Adrenal gland (tissue), 9 donors: ENCODE measurements at regions not wholly inside any gene's neighbourhood (a gene's known extent, or its start where the extent isn't known, plus 50 kb on each side); places are given as distances from the start of the nearest gene placed in this dataset.
A peak's percentile ranks its signal among the peaks of the same experiment; 100 is the strongest.

Experiments used
- DNase-seq, 7 donors: peaks; one replicate each; pipeline ENCODE4 v3.0.0-alpha.2; 2019 to 2020
- H3K27ac ChIP-seq, 5 donors: fragments of 200-600 bp; sonication (generic) in 4 of 5; 1 replicate in 3 of 5; 2 replicates in 2 of 5; pipeline versions ENCODE4 v1.5.1 to v1.8.0; 2016 to 2020; ENCODE audit warnings: mild to moderate bottlenecking in 1 of 5
- H3K27me3 ChIP-seq: fragments of 200-600 bp; 2 replicates; pipeline ENCODE4 v1.8.0; 2021
- H3K36me3 ChIP-seq, 2 donors: fragments of 200-600 bp; replicated peaks in 1 of 2; 1 replicate in 1 of 2; 2 replicates in 1 of 2; pipeline versions ENCODE4 v1.5.1 to v1.8.0; 2018 to 2022
- H3K4me1 ChIP-seq, 2 donors: fragments of 200-600 bp; replicated peaks in 1 of 2; 1 replicate in 1 of 2; 2 replicates in 1 of 2; pipeline versions ENCODE4 v1.5.1 to v1.8.0; 2018 to 2021
- H3K4me3 ChIP-seq, 4 donors: fragments of 200-600 bp; sonication (generic) in 3 of 4; one replicate each; pipeline ENCODE4 v1.5.1; 2016 to 2018
- H3K9me3 ChIP-seq, 3 donors: fragments of 200-600 bp; sonication (generic) in 1 of 3; replicated peaks in 1 of 3; 1 replicate in 2 of 3; 2 replicates in 1 of 3; pipeline versions ENCODE4 v1.5.1 to v1.8.0; 2016 to 2021
- POLR2A ChIP-seq, 2 donors: fragments of 450-650 bp; IDR thresholded peaks; one replicate each; pipeline ENCODE4 v1.6.1; 2017; ENCODE audit warnings: antibody characterized with exemption in 2 of 2, mild to moderate bottlenecking in 2 of 2, moderate library complexity in 1 of 2
- WGBS, 4 donors: extraction: QIAGEN DNeasy Blood & Tissue Kit in 2 of 4; methylation state at CpG; one replicate each; pipeline versions ENCODE4 v1.1.5 to v1.1.7; 2013 to 2017; 5-methylcytosine and 5-hydroxymethylcytosine counted together
- intact Hi-C, 2 donors: fragments of 100-400 bp; cut with DNase I; formaldehyde crosslinking; loops; one replicate each; pipeline versions ENCODE4 v1.14.1 to v1.15.0; 2022 to 2023
- TF ChIP-seq, protein P1 (sequence below), 6 experiments: fragments of 450-650 bp in 4 of 6; fragments of 200-600 bp in 2 of 6; sonication (generic) in 1 of 6; IDR thresholded peaks; 1 replicate in 5 of 6; 2 replicates in 1 of 6; pipeline versions ENCODE4 v1.5.1 to v1.8.0; 2016 to 2021; ENCODE audit warnings: antibody characterized with exemption in 6 of 6, mild to moderate bottlenecking in 2 of 6, moderate library complexity in 1 of 6
- donor health status: healthy with polysubstance abuse.
- donor health status: Bipolar disorder and iron deficiency.
- donor health status: DM: yes; HTN: yes; CAD: no.
- donor health status: DM: no; HTN: no; CAD: no.
- donor health status: DM: no; HTN: no; CAD: no.

DNA sequence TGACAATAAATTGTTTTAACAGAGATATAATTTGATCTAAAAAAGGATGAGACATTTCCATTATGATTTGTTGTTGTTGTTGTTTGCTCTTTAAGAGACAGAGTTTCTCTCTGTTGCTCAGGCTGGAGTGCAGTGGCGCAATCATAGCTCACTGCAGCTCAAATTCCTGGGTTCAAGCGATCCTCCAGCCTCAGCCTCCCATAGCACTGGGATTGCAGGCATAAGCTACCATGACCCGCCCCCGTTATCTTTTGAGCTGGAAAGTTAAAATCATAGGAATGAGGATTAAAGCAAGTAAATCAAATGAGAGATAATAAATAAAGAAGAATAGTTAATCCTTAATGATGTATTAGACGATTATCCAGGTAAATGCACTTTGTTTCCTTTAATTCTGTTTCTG lies 224.4 kb upstream of the SMIM31 start:
- no peaks in the 10 kb centered on the region for H3K4me1 ChIP-seq
- no peaks in the 10 kb centered on the region for H3K36me3 ChIP-seq
- DNase-seq: no peak
- TF ChIP-seq, protein P1, sequence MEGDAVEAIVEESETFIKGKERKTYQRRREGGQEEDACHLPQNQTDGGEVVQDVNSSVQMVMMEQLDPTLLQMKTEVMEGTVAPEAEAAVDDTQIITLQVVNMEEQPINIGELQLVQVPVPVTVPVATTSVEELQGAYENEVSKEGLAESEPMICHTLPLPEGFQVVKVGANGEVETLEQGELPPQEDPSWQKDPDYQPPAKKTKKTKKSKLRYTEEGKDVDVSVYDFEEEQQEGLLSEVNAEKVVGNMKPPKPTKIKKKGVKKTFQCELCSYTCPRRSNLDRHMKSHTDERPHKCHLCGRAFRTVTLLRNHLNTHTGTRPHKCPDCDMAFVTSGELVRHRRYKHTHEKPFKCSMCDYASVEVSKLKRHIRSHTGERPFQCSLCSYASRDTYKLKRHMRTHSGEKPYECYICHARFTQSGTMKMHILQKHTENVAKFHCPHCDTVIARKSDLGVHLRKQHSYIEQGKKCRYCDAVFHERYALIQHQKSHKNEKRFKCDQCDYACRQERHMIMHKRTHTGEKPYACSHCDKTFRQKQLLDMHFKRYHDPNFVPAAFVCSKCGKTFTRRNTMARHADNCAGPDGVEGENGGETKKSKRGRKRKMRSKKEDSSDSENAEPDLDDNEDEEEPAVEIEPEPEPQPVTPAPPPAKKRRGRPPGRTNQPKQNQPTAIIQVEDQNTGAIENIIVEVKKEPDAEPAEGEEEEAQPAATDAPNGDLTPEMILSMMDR (IDR thresholded peaks at IDR 0.05): no peak
- TF ChIP-seq POLR2A (IDR thresholded peaks at IDR 0.05): no peak
- no peaks in the 10 kb centered on the region for H3K27me3 ChIP-seq
- no peak overlapping the region for H3K4me3 ChIP-seq
- 81 to 87% (median 82%) methylated on average over 5 of the region's 5 CpGs for WGBS, 4 donors
- intact Hi-C loops: no loop called here
- no peaks in the 10 kb centered on the region for H3K9me3 ChIP-seq
- H3K27ac ChIP-seq: no peak overlapping the region

DNA sequence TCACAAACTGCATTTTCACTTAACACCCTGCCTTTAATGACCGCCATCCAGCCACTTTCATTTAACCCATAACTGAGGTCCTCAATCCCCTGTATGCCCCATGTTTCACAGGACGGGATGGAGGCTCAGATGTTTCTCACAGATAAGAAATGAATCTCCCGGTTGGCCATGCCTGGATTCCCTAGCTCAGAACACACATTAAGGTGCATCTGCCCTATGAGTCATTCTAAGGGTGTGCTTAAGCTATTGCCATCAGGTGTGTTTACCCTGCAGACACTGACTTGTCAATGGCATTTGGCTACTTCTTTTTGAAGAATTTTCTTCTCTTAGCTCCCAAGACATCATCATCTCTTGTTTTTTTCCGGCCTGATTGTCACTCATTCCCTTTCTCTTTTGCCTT lies 222.6 kb upstream of the SMIM31 start:
- no peak for DNase-seq
- H3K9me3 ChIP-seq: no peaks in the 10 kb centered on the region
- no peaks in the 10 kb centered on the region for H3K36me3 ChIP-seq
- no peak overlapping the region for H3K4me3 ChIP-seq
- H3K4me1 ChIP-seq: no peaks in the 10 kb centered on the region
- H3K27ac ChIP-seq: no peak overlapping the region
- TF ChIP-seq, protein P1 (IDR thresholded peaks at IDR 0.05): no peak
- no peak for TF ChIP-seq POLR2A (IDR thresholded peaks at IDR 0.05)
- no peaks in the 10 kb centered on the region for H3K27me3 ChIP-seq
- intact Hi-C loops: no loop called here
- 67 to 75% (median 73%) methylated on average over 4 of the region's 4 CpGs for WGBS, 4 donors

DNA sequence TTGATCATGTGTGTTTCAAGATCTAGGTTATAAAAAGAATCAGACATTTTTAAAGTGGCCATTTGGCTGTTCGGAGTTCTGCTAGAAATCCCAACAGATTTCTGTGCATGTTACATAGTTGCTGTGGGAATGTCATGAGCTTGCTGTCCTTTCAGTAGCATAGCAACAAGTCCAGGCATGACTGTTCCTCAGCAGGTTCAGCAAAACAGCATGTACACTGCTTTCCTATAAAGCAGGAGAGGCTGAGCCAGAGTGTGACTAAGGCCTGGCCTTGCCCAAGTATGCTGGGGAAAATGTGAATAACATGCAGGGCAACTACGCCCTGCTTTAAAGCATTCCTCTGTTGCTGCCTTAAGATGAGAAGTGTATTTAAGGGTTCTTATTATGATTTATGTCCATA lies 217.1 kb upstream of the SMIM31 start:
- Histone ChIP-seq H3K4me3 (no peak overlapping the region), H3K4me1 (no peaks in the 10 kb centered on the region), H3K9me3 (no peaks in the 10 kb centered on the region), H3K36me3 (no peaks in the 10 kb centered on the region), H3K27ac (no peak overlapping the region), H3K27me3 (no peaks in the 10 kb centered on the region)
- peak; percentile 53 to 76 (median 72) for DNase-seq
- intact Hi-C loops: no loop called here
- no peak for TF ChIP-seq POLR2A (IDR thresholded peaks at IDR 0.05)
- TF ChIP-seq, protein P1 (IDR thresholded peaks at IDR 0.05): no peak
- WGBS, 4 donors: 55 to 71% (median 67%) methylated on average over 2 of the region's 2 CpGs

DNA sequence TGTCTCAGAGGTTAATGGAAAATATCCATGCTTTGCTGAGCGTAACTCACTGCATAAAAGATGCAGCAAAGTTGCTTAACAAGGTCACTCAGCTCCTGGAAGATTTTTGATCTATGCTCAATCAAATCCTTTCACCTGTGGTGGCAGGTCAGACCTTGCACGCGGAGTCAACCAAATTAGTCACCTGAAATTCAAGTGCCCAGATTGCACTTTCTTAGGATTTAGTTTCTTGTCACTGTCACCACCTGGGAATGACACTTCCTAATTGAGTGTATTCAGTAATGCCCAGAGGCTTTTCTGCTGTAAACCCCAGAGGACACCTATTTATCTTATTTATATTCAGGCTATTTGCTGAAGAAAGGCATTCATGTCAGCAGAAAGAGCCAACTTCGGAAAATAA lies 215.8 kb upstream of the SMIM31 start:
- Histone ChIP-seq H3K4me3 (no peak overlapping the region), H3K36me3 (no peaks in the 10 kb centered on the region), H3K27me3 (no peaks in the 10 kb centered on the region), H3K9me3 (no peaks in the 10 kb centered on the region), H3K4me1 (no peaks in the 10 kb centered on the region), H3K27ac (no peak overlapping the region)
- intact Hi-C loops: no loop called here
- no peak for DNase-seq
- WGBS, 4 donors: 82 to 89% (median 86%) methylated on average over 4 of the region's 4 CpGs
- TF ChIP-seq, protein P1 (IDR thresholded peaks at IDR 0.05): no peak
- TF ChIP-seq POLR2A (IDR thresholded peaks at IDR 0.05): no peak
